Renal pelvis (tissue), 1 donor: ENCODE measurements at regions not wholly inside any gene's neighbourhood (a gene's known extent, or its start where the extent isn't known, plus 50 kb on each side); places are given as distances from the start of the nearest gene placed in this dataset.

ENCODE experiments used
- DNase-seq: peaks from one replicate; pipeline ENCODE4 v3.0.0-alpha.2; 2013

GRCh38 chr12:125567581-125567980 is 502.3 kb downstream of the AACS start:
- no peak for DNase-seq

- DNase-seq: no peak
Observed at GRCh38 chr12:125568306-125568705, 503.1 kb downstream of the AACS start.

GRCh38 chr12:125573271-125573670 is 508.0 kb downstream of the AACS start:
- DNase-seq: no peak

GRCh38 chr12:125577334-125577733 is 512.1 kb downstream of the AACS start:
- no peak for DNase-seq

GRCh38 chr12:125579916-125580315 is 514.7 kb downstream of the AACS start:
- DNase-seq: no peak

GRCh38 chr12:125583071-125583470 is 517.8 kb downstream of the AACS start:
- no peak for DNase-seq

GRCh38 chr12:125586441-125586840 is 521.2 kb downstream of the AACS start:
- no peak for DNase-seq

GRCh38 chr12:125593269-125593668 is 528.0 kb downstream of the AACS start:
- DNase-seq: no peak

- no peak for DNase-seq
Observed at GRCh38 chr12:125604976-125605375, 539.7 kb downstream of the AACS start.

GRCh38 chr12:125606312-125606711 is 541.1 kb downstream of the AACS start:
- no peak for DNase-seq

- DNase-seq: no peak
Observed at GRCh38 chr12:125610292-125610691, 545.1 kb downstream of the AACS start.

- no peak for DNase-seq
Observed at GRCh38 chr12:125610971-125611370, 545.7 kb downstream of the AACS start.

GRCh38 chr12:125614058-125614457 is 548.8 kb downstream of the AACS start:
- DNase-seq: no peak

- DNase-seq: no peak
Observed at GRCh38 chr12:125619723-125620122, 554.5 kb downstream of the AACS start.

GRCh38 chr12:125633686-125634085 is 568.5 kb downstream of the AACS start:
- DNase-seq: no peak

- no peak for DNase-seq
Observed at GRCh38 chr12:125634813-125635212, 569.6 kb downstream of the AACS start.

GRCh38 chr12:125639826-125640225 is 574.6 kb downstream of the AACS start:
- no peak for DNase-seq

GRCh38 chr12:125643055-125643454 is 577.8 kb downstream of the AACS start:
- DNase-seq: no peak

GRCh38 chr12:125645724-125646123 is 580.5 kb downstream of the AACS start:
- no peak for DNase-seq

- DNase-seq: no peak
Observed at GRCh38 chr12:125650587-125650986, 585.4 kb downstream of the AACS start.

GRCh38 chr12:125651625-125652024 is 586.4 kb downstream of the AACS start:
- DNase-seq: no peak

GRCh38 chr12:125652681-125653080 is 587.4 kb downstream of the AACS start:
- no peak for DNase-seq

- no peak for DNase-seq
Observed at GRCh38 chr12:125657681-125658080, 592.4 kb downstream of the AACS start.

- DNase-seq: no peak
Observed at GRCh38 chr12:125674554-125675338, 609.5 kb downstream of the AACS start.
